HCT116 (cell line): ENCODE measurements at regions not wholly inside any gene's neighbourhood (a gene's known extent, or its start where the extent isn't known, plus 50 kb on each side); places are given as distances from the start of the nearest gene placed in this dataset.

Experiments
- ATAC-seq: fragments of 200-7000 bp; cut with Tn5 transposase; 2 replicates; pipeline ENCODE4 v1.9.1; 2020; ENCODE audit warnings: mild to moderate bottlenecking, moderate library complexity
- BruUV-seq: library from RNA; stranded (reverse); fragments of 400-500 nt; replicated peaks from 2 replicates; lab custom pipeline; 2021; lab: Mats Ljungman, UMichigan
- CTCF ChIA-PET: fragments of 300-600 bp; sonication (Branson Sonifier 250); formaldehyde crosslinking; loops from one replicate; lab custom pipeline; 2021; ENCODE audit warnings: antibody characterized with exemption; lab: Charles Lee
- POLR2A ChIA-PET: fragments of 300-600, 350-600 bp; sonication (Branson Sonifier 250); formaldehyde crosslinking; loops from one replicate; lab custom pipeline; 2021; ENCODE audit warnings: antibody characterized with exemption; lab: Charles Lee
- RAD21 ChIA-PET, 2 experiments: fragments of 300-600 bp; sonication (Branson Sonifier 250); formaldehyde crosslinking; loops; one replicate each; lab custom pipeline; 2023; ENCODE audit warnings: low total read pairs in 2 of 2; ENCODE audit not compliant: uncharacterized antibody in 2 of 2, unreplicated experiment in 2 of 2, low non-redundant PET in 1 of 2; lab: Charles Lee
- DNase-seq: peaks from one replicate; pipeline ENCODE4 v3.0.0-alpha.2; 2010; ENCODE audit warnings: low read depth, low spot score
- H2AFZ ChIP-seq: fragments of 200-600 bp; shearing (Covaris generic), sonication (generic); 2 replicates; pipeline ENCODE4 v1.6.1; 2017; ENCODE audit warnings: low read depth, mixed run types, mixed read lengths, antibody characterized with exemption, low read length; ENCODE audit not compliant: poor library complexity, severe bottlenecking
- H3K27ac ChIP-seq: 2 replicates; pipeline ENCODE4 v1.5.1; 2012; ENCODE audit warnings: low read depth, low read length
- H3K27me3 ChIP-seq: fragments of 200-600 bp; sonication (generic); 2 replicates; pipeline ENCODE4 v1.6.1; 2016; ENCODE audit warnings: mixed run types, low read length, mixed read lengths; ENCODE audit not compliant: insufficient read depth
- H3K36me3 ChIP-seq, 2 experiments: fragments of 200-500 bp in 1 of 2; fragments of 200-600 bp in 1 of 2; sonication (Bioruptor generic) in 1 of 2; sonication (generic) in 1 of 2; 2 replicates each; pipeline versions ENCODE4 v1.5.1 to v1.6.1; 2014 to 2016; ENCODE audit warnings: low read length in 2 of 2, inconsistent platforms in 1 of 2, mixed read lengths in 1 of 2, mixed run types in 1 of 2; ENCODE audit not compliant: insufficient read depth in 2 of 2, control insufficient read depth in 1 of 2
- H3K4me1 ChIP-seq, 2 experiments: fragments of 200-600 bp in 1 of 2; sonication (generic) in 1 of 2; 2 replicates each; pipeline versions ENCODE4 v1.5.1 to v1.6.1; 2012 to 2017; ENCODE audit warnings: low read length in 2 of 2, inconsistent platforms in 1 of 2, mild to moderate bottlenecking in 1 of 2, mixed read lengths in 1 of 2, mixed run types in 1 of 2, moderate library complexity in 1 of 2; ENCODE audit not compliant: insufficient read depth in 2 of 2, control insufficient read depth in 1 of 2
- H3K4me2 ChIP-seq: fragments of 200-600 bp; sonication (generic); 2 replicates; pipeline ENCODE4 v1.6.1; 2017; ENCODE audit warnings: mixed run types, low read length, mixed read lengths
- H3K4me3 ChIP-seq, 2 experiments: fragments of 200-600 bp in 1 of 2; sonication (generic) in 1 of 2; replicated peaks in 1 of 2; 2 replicates each; pipeline ENCODE4 v1.5.1; 2011 to 2016; ENCODE audit warnings: low read length in 2 of 2, control low read depth in 1 of 2, low read depth in 1 of 2, mild to moderate bottlenecking in 1 of 2, mixed read lengths in 1 of 2, mixed run types in 1 of 2
- H3K79me2 ChIP-seq: fragments of 200-600 bp; sonication (generic); 2 replicates; pipeline ENCODE4 v1.6.1; 2017; ENCODE audit warnings: mild to moderate bottlenecking, mixed run types, low read length, moderate library complexity, mixed read lengths; ENCODE audit not compliant: insufficient read depth
- H3K9ac ChIP-seq: fragments of 200-600 bp; sonication (generic); 2 replicates; pipeline ENCODE4 v1.6.1; 2016; ENCODE audit warnings: low read length, mixed read lengths
- H3K9me2 ChIP-seq: fragments of 200-600 bp; sonication (generic), shearing (Covaris generic); 2 replicates; pipeline ENCODE4 v1.6.1; 2017; ENCODE audit warnings: mixed run types, mild to moderate bottlenecking, moderate library complexity; ENCODE audit not compliant: insufficient read depth
- H3K9me3 ChIP-seq, 2 experiments: fragments of 200-500 bp in 1 of 2; fragments of 200-600 bp in 1 of 2; sonication (Bioruptor generic) in 1 of 2; sonication (generic) in 1 of 2; 2 replicates each; pipeline ENCODE4 v1.6.1; 2014 to 2017; ENCODE audit warnings: low read length in 2 of 2, mixed read lengths in 2 of 2, inconsistent platforms in 1 of 2, low read depth in 1 of 2, mild to moderate bottlenecking in 1 of 2, mixed run types in 1 of 2, moderate library complexity in 1 of 2; ENCODE audit not compliant: control insufficient read depth in 1 of 2, insufficient read depth in 1 of 2
- H4K20me1 ChIP-seq: fragments of 200-600 bp; sonication (generic), shearing (Covaris generic); 2 replicates; pipeline ENCODE4 v1.6.1; 2017; ENCODE audit warnings: mixed run types, mild to moderate bottlenecking, moderate library complexity; ENCODE audit not compliant: insufficient read depth
- ATF3 ChIP-seq: IDR thresholded peaks from 2 replicates; pipeline ENCODE4 v1.6.1; 2012
- CBX3 ChIP-seq: IDR thresholded peaks from 2 replicates; pipeline ENCODE4 v1.6.1; 2012; ENCODE audit warnings: low read depth
- CEBPB ChIP-seq: IDR thresholded peaks from 2 replicates; pipeline ENCODE4 v1.6.1; 2012; ENCODE audit warnings: low read depth
- EGR1 ChIP-seq: IDR thresholded peaks from 2 replicates; pipeline ENCODE4 v1.6.1; 2012; ENCODE audit warnings: low read depth
- ELF1 ChIP-seq: IDR thresholded peaks from 2 replicates; pipeline ENCODE4 v1.6.1; 2012; ENCODE audit warnings: low read depth, borderline replicate concordance
- EZH2 ChIP-seq: fragments of 200-600 bp; sonication (generic); IDR thresholded peaks from 2 replicates; pipeline ENCODE4 v1.6.1; 2017; ENCODE audit warnings: antibody characterized with exemption, mixed run types
- FOSL1 ChIP-seq: IDR thresholded peaks from 2 replicates; pipeline ENCODE4 v1.6.1; 2012; ENCODE audit warnings: low read depth
- MAX ChIP-seq: IDR thresholded peaks from 2 replicates; pipeline ENCODE4 v1.6.1; 2012
- POLR2A ChIP-seq: IDR thresholded peaks from 2 replicates; pipeline ENCODE4 v1.7.0; 2011; ENCODE audit warnings: borderline replicate concordance; ENCODE audit not compliant: insufficient read depth, insufficient read length; ENCODE audit errors: extremely low read depth
- RAD21 ChIP-seq: IDR thresholded peaks from 2 replicates; pipeline ENCODE4 v1.6.1; 2012; ENCODE audit warnings: low read depth, mild to moderate bottlenecking
- SIN3A ChIP-seq: IDR thresholded peaks from 2 replicates; pipeline ENCODE4 v1.6.1; 2012; ENCODE audit warnings: low read depth
- SRF ChIP-seq: IDR thresholded peaks from 2 replicates; pipeline ENCODE4 v1.6.1; 2012; ENCODE audit warnings: low read depth
- TCF7L2 ChIP-seq: IDR thresholded peaks from 2 replicates; pipeline ENCODE4 v1.7.0; 2011; ENCODE audit warnings: borderline replicate concordance, inconsistent platforms; ENCODE audit not compliant: insufficient read depth, insufficient read length; ENCODE audit errors: extremely low read depth
- YY1 ChIP-seq: IDR thresholded peaks from 2 replicates; pipeline ENCODE4 v1.6.1; 2011; ENCODE audit warnings: low read length, low read depth, moderate library complexity, mild to moderate bottlenecking; ENCODE audit not compliant: insufficient replicate concordance; ENCODE audit errors: extremely low read depth
- ZFX ChIP-seq: fragments of 450-650 bp; IDR thresholded peaks from 2 replicates; pipeline ENCODE4 v1.6.1; 2017
- ZNF274 ChIP-seq: fragments of 200-500 bp; sonication (Bioruptor generic); IDR thresholded peaks from 2 replicates; pipeline ENCODE4 v1.6.1; 2014; ENCODE audit warnings: mild to moderate bottlenecking, low read depth, low read length, inconsistent platforms
- intact Hi-C: fragments of 100-400 bp; cut with micrococcal nuclease; formaldehyde crosslinking; loops from 2 replicates; pipeline ENCODE4 v1.10.0; 2022

- POLR2A ChIA-PET = no interaction called here
- CTCF ChIA-PET = interaction anchor here (1.1 kb wide), 1 partner anchor 21 kb away, joined by 3 read pairs; no protein-coding TSS in a partner anchor
- Histone ChIP-seq H3K9me3 (no peaks in the 10 kb centered on the region), H3K4me2 (no peak overlapping the region), H3K4me1 (no peaks in the 10 kb centered on the region), H3K79me2 (no peaks in the 10 kb centered on the region), H3K27me3 (peaks cover 36% of the 10 kb centered on the region), H3K27ac (no peak overlapping the region), H3K36me3 (no peaks in the 10 kb centered on the region), H4K20me1 (no peaks in the 10 kb centered on the region), H3K9me2 (no peaks in the 10 kb centered on the region), H3K4me3 (no peak overlapping the region), H3K9ac (no peak overlapping the region), H2AFZ (no peak overlapping the region)
- ATAC-seq (no peak), DNase-seq (no peak)
- RAD21 ChIA-PET = no interaction called here
- TF ChIP-seq EZH2 (no peak), MAX (no peak), ATF3 (no peak), POLR2A (no peak), SRF (no peak), FOSL1 (no peak), CEBPB (no peak), TCF7L2 (no peak), EGR1 (no peak), YY1 (no peak), ZFX (no peak), CBX3 (no peak), RAD21 (no peak), SIN3A (no peak), ZNF274 (no peak), ELF1 (no peak)
- no TSS peak for BruUV-seq
- intact Hi-C loops = no loop called here
Observed at GRCh38 chr2:217629347-217629746, 373.4 kb downstream of the TNS1 start.
